SK-N-SH (cell line): ENCODE measurements at regions not wholly inside any gene's neighbourhood (a gene's known extent, or its start where the extent isn't known, plus 50 kb on each side); places are given as distances from the start of the nearest gene placed in this dataset.

Experiments used
- CTCF ChIA-PET: fragments of 300-600, 350-600 bp; formaldehyde crosslinking; extraction: SDS; loops from one replicate; lab custom pipeline; 2021; lab: Yijun Ruan, JAX
- POLR2A ChIA-PET: fragments of 350-600 bp; sonication (Branson Sonifier 250); formaldehyde crosslinking; extraction: SDS; loops from one replicate; lab custom pipeline; 2020; ENCODE audit warnings: antibody characterized with exemption, inconsistent platforms; lab: Yijun Ruan, JAX
- DNase-seq: peaks from one replicate; pipeline ENCODE4 v3.0.0; 2012
- H2AFZ ChIP-seq: fragments of 200-600 bp; sonication (generic); 2 replicates; pipeline ENCODE4 v1.8.1; 2016; ENCODE audit warnings: antibody characterized with exemption, mild to moderate bottlenecking, low read depth
- H3F3A ChIP-seq: fragments of 200-600 bp; sonication (generic); replicated peaks from 2 replicates; pipeline ENCODE3; 2016; ENCODE audit warnings: antibody characterized with exemption, mild to moderate bottlenecking; ENCODE audit not compliant: insufficient read depth
- H3K27ac ChIP-seq, 2 experiments: fragments of 200-500 bp in 1 of 2; fragments of 200-600 bp in 1 of 2; sonication (Bioruptor generic) in 1 of 2; sonication (generic), shearing (Covaris generic) in 1 of 2; 2 replicates each; pipeline versions ENCODE4 v1.5.1 to v1.6.1; 2014 to 2016; ENCODE audit warnings: low read depth in 2 of 2, inconsistent platforms in 1 of 2, low read length in 1 of 2, mild to moderate bottlenecking in 1 of 2, mixed read lengths in 1 of 2
- H3K27me3 ChIP-seq: fragments of 200-600 bp; sonication (generic), shearing (Covaris generic); 2 replicates; pipeline ENCODE4 v1.6.1; 2016; ENCODE audit warnings: mixed run types; ENCODE audit not compliant: insufficient read depth
- H3K36me3 ChIP-seq, 2 experiments: fragments of 200-500 bp in 1 of 2; fragments of 200-600 bp in 1 of 2; sonication (Bioruptor generic) in 1 of 2; sonication (generic) in 1 of 2; replicated peaks in 1 of 2; 2 replicates each; pipeline versions ENCODE3 to v1.5.1; 2014 to 2016; ENCODE audit warnings: low read length in 1 of 2, mild to moderate bottlenecking in 1 of 2; ENCODE audit not compliant: insufficient read depth in 2 of 2, control insufficient read depth in 1 of 2
- H3K4me1 ChIP-seq, 2 experiments: fragments of 200-500 bp in 1 of 2; fragments of 200-600 bp in 1 of 2; sonication (Bioruptor generic) in 1 of 2; sonication (generic), shearing (Covaris generic) in 1 of 2; 2 replicates each; pipeline versions ENCODE4 v1.5.1 to v1.6.1; 2014 to 2016; ENCODE audit warnings: low read depth in 1 of 2, low read length in 1 of 2, mixed run types in 1 of 2; ENCODE audit not compliant: insufficient read depth in 2 of 2, control insufficient read depth in 1 of 2
- H3K4me2 ChIP-seq: fragments of 200-600 bp; sonication (generic), shearing (Covaris generic); 2 replicates; pipeline ENCODE4 v1.6.1; 2017; ENCODE audit warnings: mixed run types
- H3K4me3 ChIP-seq, 2 experiments: fragments of 200-500 bp in 1 of 2; fragments of 200-600 bp in 1 of 2; sonication (Bioruptor generic) in 1 of 2; sonication (generic), shearing (Covaris generic) in 1 of 2; 2 replicates each; pipeline versions ENCODE4 v1.5.1 to v1.8.1; 2014 to 2016; ENCODE audit warnings: low read depth in 2 of 2, inconsistent platforms in 1 of 2, low read length in 1 of 2, mild to moderate bottlenecking in 1 of 2, mixed read lengths in 1 of 2, moderate library complexity in 1 of 2
- H3K79me2 ChIP-seq: fragments of 200-600 bp; sonication (generic); 2 replicates; pipeline ENCODE4 v1.8.1; 2017; ENCODE audit warnings: mild to moderate bottlenecking; ENCODE audit not compliant: insufficient read depth
- H3K9ac ChIP-seq: fragments of 200-600 bp; sonication (generic); 2 replicates; pipeline ENCODE4 v1.6.1; 2017; ENCODE audit warnings: mixed run types
- H3K9me2 ChIP-seq: fragments of 200-600 bp; sonication (generic); 2 replicates; pipeline ENCODE4 v1.6.1; 2017; ENCODE audit warnings: mixed run types
- H3K9me3 ChIP-seq: fragments of 200-600 bp; sonication (generic); 2 replicates; pipeline ENCODE4 v1.6.1; 2017; ENCODE audit warnings: mixed run types, mild to moderate bottlenecking, moderate library complexity
- H4K20me1 ChIP-seq: fragments of 200-600 bp; sonication (generic); 2 replicates; pipeline ENCODE4 v1.6.1; 2017; ENCODE audit warnings: mild to moderate bottlenecking, mixed run types; ENCODE audit not compliant: insufficient read depth
- CTCF ChIP-seq: fragments of 200-600 bp; sonication (generic); IDR thresholded peaks from 2 replicates; pipeline ENCODE4 v1.6.1; 2017; ENCODE audit warnings: antibody characterized with exemption, mild to moderate bottlenecking, moderate library complexity
- EP300 ChIP-seq, 2 experiments: IDR thresholded peaks; 2 replicates each; pipeline versions ENCODE4 v1.4.0 to v1.6.1; 2012; ENCODE audit warnings: borderline replicate concordance in 1 of 2, low read depth in 1 of 2, low read length in 1 of 2
- FOXM1 ChIP-seq: IDR thresholded peaks from 2 replicates; pipeline ENCODE4 v1.4.0; 2012; ENCODE audit warnings: low read depth, mild to moderate bottlenecking
- GABPA ChIP-seq: IDR thresholded peaks from 2 replicates; pipeline ENCODE4 v1.4.0; 2012; ENCODE audit warnings: low read depth, mild to moderate bottlenecking
- IRF3 ChIP-seq: fragments of 150-350 bp; IDR thresholded peaks from 2 replicates; pipeline ENCODE4 v1.6.1; 2016; ENCODE audit warnings: mild to moderate bottlenecking, low read depth, low read length
- JUND ChIP-seq: IDR thresholded peaks from 2 replicates; pipeline ENCODE4 v1.4.0; 2012
- MEF2A ChIP-seq: IDR thresholded peaks from 2 replicates; pipeline ENCODE4 v1.4.0; 2012; ENCODE audit warnings: low read depth, borderline replicate concordance
- NRF1 ChIP-seq: IDR thresholded peaks from 2 replicates; pipeline ENCODE4 v1.6.1; 2012; ENCODE audit warnings: low read depth, mild to moderate bottlenecking, low read length
- RCOR1 ChIP-seq: fragments of 150-350 bp; IDR thresholded peaks from 2 replicates; pipeline ENCODE4 v1.6.1; 2017; ENCODE audit warnings: antibody characterized with exemption, low read length
- RXRA ChIP-seq: IDR thresholded peaks from 2 replicates; pipeline ENCODE4 v1.4.0; 2012; ENCODE audit warnings: low read depth, mild to moderate bottlenecking, borderline replicate concordance
- TAF1 ChIP-seq: IDR thresholded peaks from 2 replicates; pipeline ENCODE4 v1.6.1; 2012; ENCODE audit warnings: low read depth, mild to moderate bottlenecking, low read length, moderate library complexity, borderline replicate concordance
- TCF12 ChIP-seq: IDR thresholded peaks from 2 replicates; pipeline ENCODE4 v1.4.0; 2012
- USF1 ChIP-seq: IDR thresholded peaks from 2 replicates; pipeline ENCODE4 v1.4.0; 2012; ENCODE audit warnings: low read depth, borderline replicate concordance
- USF2 ChIP-seq: fragments of 150-350 bp; IDR thresholded peaks from 2 replicates; pipeline ENCODE4 v1.6.1; 2017; ENCODE audit warnings: antibody characterized with exemption, low read length, low read depth, borderline replicate concordance
- YY1 ChIP-seq: IDR thresholded peaks from 2 replicates; pipeline ENCODE4 v1.4.0; 2012; ENCODE audit warnings: low read depth, mild to moderate bottlenecking
- ZBTB33 ChIP-seq: IDR thresholded peaks from 2 replicates; pipeline ENCODE4 v1.4.0; 2012; ENCODE audit warnings: low read depth, borderline replicate concordance
- WGBS: methylation state at CpG from one replicate; pipeline ENCODE4 v1.1.6; 2017; ENCODE audit warnings: low lambda C conversion rate; 5-methylcytosine and 5-hydroxymethylcytosine counted together
- TF ChIP-seq, protein P1 (sequence below): IDR thresholded peaks from 2 replicates; pipeline ENCODE4 v1.6.1; 2012; ENCODE audit warnings: mild to moderate bottlenecking, low read depth, low read length, moderate library complexity
- TF ChIP-seq, protein P2 (sequence below): IDR thresholded peaks from 2 replicates; pipeline ENCODE4; 2012

DNA sequence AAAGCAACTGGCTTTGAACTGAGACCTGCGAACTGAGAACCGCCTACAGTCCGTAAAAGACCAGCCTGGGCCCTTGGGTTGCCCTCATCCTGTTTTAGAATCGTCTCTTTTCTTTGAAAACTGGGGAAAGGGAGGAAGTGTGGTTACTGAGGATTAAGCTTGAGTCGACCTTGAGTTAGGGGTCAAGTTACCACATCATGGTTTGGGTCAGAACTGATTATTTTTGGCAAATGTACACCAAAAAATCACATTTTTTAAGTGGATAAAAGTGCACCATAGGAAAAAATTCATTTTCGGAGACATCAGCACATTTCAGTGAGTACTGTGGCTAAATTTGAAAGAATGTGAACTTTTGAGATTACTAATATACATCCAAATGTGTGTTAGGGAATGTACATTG, 76.9 kb upstream of the KAZN start:
- 21% methylated on average over 6 of the region's 6 CpGs for WGBS
- Histone ChIP-seq H2AFZ (no peak overlapping the region), H3K27me3 (no peaks in the 10 kb centered on the region), H3K9ac (no peak overlapping the region), H3F3A (no peaks in the 10 kb centered on the region), H3K9me3 (no peaks in the 10 kb centered on the region), H3K4me3 (no peak overlapping the region), H4K20me1 (no peaks in the 10 kb centered on the region), H3K4me2 (no peak overlapping the region), H3K27ac (no peak overlapping the region), H3K79me2 (no peaks in the 10 kb centered on the region), H3K4me1 (no peaks in the 10 kb centered on the region), H3K36me3 (no peaks in the 10 kb centered on the region), H3K9me2 (no peaks in the 10 kb centered on the region)
- TF ChIP-seq IRF3 (no peak), FOXM1 (no peak), MEF2A (no peak), TCF12 (no peak), TAF1 (no peak), ZBTB33 (no peak), CTCF (no peak), EP300 (IDR thresholded peaks at IDR 0.05; ENCODE audit: borderline replicate concordance in 1 of 2, low read depth in 1 of 2, low read length in 1 of 2) (no peak), RXRA (no peak), GABPA (no peak), RCOR1 (no peak), NRF1 (no peak), USF2 (no peak), YY1 (no peak), USF1 (no peak), JUND (no peak)
- TF ChIP-seq, protein P1, sequence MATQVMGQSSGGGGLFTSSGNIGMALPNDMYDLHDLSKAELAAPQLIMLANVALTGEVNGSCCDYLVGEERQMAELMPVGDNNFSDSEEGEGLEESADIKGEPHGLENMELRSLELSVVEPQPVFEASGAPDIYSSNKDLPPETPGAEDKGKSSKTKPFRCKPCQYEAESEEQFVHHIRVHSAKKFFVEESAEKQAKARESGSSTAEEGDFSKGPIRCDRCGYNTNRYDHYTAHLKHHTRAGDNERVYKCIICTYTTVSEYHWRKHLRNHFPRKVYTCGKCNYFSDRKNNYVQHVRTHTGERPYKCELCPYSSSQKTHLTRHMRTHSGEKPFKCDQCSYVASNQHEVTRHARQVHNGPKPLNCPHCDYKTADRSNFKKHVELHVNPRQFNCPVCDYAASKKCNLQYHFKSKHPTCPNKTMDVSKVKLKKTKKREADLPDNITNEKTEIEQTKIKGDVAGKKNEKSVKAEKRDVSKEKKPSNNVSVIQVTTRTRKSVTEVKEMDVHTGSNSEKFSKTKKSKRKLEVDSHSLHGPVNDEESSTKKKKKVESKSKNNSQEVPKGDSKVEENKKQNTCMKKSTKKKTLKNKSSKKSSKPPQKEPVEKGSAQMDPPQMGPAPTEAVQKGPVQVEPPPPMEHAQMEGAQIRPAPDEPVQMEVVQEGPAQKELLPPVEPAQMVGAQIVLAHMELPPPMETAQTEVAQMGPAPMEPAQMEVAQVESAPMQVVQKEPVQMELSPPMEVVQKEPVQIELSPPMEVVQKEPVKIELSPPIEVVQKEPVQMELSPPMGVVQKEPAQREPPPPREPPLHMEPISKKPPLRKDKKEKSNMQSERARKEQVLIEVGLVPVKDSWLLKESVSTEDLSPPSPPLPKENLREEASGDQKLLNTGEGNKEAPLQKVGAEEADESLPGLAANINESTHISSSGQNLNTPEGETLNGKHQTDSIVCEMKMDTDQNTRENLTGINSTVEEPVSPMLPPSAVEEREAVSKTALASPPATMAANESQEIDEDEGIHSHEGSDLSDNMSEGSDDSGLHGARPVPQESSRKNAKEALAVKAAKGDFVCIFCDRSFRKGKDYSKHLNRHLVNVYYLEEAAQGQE = no peak
- TF ChIP-seq, protein P2, sequence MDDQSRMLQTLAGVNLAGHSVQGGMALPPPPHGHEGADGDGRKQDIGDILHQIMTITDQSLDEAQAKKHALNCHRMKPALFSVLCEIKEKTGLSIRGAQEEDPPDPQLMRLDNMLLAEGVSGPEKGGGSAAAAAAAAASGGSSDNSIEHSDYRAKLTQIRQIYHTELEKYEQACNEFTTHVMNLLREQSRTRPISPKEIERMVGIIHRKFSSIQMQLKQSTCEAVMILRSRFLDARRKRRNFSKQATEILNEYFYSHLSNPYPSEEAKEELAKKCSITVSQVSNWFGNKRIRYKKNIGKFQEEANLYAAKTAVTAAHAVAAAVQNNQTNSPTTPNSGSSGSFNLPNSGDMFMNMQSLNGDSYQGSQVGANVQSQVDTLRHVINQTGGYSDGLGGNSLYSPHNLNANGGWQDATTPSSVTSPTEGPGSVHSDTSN = no peak
- CTCF ChIA-PET = interaction anchor here (1.5 kb wide), 1 partner anchor 9 kb away, joined by 3 read pairs; no protein-coding TSS in a partner anchor
- POLR2A ChIA-PET = no interaction called here
- DNase-seq = no peak
